DMS114 treated with DMSO at 0.1 percent for 48 hours (cell line): ENCODE measurements at regions not wholly inside any gene's neighbourhood (a gene's known extent, or its start where the extent isn't known, plus 50 kb on each side); places are given as distances from the start of the nearest gene placed in this dataset.

Experiments used
- DNase-seq: peaks from one replicate; lab custom pipeline; 2025; ENCODE audit not compliant: unreplicated experiment; lab: John Stamatoyannopoulos, UW

- no peak for DNase-seq
These were observed 188.3 kb downstream of the IRF8 start for GRCh38 chr16:86087011-86087895.

GRCh38 chr16:86087896-86088230 lies 188.9 kb downstream of the IRF8 start:
- no peak for DNase-seq

DNA sequence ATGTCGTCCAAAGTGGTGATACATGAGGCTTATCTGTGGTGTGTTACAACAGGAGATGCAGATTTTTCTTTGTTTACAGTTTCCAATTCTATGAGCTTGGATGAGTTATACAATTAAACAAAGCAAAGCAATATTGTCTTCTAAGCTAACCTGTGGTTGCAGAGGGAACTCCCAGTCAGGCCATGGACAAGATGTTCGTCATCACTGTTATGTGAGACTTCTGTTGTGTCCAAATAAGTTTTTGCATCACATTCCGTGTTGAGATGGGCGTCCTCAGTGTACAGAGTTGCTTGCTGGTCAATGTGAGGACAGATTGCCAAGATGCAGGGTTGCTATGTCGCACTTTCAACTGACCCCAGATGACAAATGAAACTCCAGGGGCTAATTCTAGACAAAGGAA lies 189.3 kb downstream of the IRF8 start:
- DNase-seq = no peak

DNA sequence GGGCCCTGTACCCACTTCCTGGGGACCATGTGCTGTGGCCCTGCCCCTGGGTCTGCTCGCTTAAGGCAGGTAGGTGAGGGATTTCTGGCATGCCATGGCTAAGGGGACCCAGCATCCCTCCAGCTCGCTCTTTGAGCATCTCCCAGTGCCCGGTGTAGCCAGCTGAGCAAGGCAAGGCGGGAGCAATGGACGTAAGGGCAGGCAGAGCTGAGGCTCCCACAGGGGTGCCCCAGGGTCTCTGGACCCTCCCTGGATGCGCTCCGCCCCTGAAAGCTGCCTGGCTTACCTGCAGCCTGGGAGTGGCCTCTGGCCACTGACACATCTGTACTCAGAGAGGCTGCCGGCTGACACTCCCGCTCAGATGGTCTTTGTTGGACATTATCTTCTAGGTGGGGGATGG lies 189.9 kb downstream of the IRF8 start:
- no peak for DNase-seq

- no peak for DNase-seq
These were observed 190.5 kb downstream of the IRF8 start for GRCh38 chr16:86089334-86089900.

GRCh38 chr16:86089991-86090390 lies 191.0 kb downstream of the IRF8 start:
- no peak for DNase-seq

DNA sequence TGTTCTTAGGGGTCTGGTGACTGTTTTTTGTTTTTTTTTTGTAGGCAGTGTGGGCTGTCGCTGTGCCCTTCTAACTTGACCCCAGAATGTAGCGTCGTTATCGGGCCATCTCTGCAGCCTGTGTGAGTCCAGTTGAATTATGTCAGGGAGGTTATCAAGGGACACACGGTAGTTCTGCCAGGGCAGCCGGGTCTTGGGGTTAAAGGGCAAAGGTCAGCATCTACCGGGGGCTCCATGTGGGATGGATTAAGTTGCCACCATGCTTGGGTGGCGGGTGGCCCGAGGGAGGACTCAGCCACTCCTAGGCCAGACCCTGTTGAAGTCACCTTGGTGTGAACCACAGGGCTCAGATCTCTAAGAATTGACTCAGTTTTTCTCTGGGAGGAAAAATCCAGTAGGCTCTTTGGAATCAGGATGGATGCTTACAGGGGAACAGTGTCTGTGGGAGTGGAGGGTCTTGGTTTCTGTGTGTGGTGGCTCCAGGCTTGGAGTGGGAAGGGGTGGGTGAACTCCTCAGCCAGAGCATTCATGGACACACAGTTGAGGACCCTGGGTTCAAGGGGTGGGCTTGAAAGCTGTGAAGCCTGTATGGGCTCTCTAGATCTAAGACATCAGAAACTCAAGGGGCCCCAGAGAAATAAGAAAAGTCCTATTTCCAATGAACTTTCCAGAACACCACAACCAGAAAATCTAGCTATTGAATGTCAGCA lies 191.7 kb downstream of the IRF8 start:
- no peak for DNase-seq

GRCh38 chr16:86091976-86092375 lies 193.0 kb downstream of the IRF8 start:
- no peak for DNase-seq

- DNase-seq = no peak
These were observed 193.9 kb downstream of the IRF8 start for GRCh38 chr16:86092586-86093480.

DNA sequence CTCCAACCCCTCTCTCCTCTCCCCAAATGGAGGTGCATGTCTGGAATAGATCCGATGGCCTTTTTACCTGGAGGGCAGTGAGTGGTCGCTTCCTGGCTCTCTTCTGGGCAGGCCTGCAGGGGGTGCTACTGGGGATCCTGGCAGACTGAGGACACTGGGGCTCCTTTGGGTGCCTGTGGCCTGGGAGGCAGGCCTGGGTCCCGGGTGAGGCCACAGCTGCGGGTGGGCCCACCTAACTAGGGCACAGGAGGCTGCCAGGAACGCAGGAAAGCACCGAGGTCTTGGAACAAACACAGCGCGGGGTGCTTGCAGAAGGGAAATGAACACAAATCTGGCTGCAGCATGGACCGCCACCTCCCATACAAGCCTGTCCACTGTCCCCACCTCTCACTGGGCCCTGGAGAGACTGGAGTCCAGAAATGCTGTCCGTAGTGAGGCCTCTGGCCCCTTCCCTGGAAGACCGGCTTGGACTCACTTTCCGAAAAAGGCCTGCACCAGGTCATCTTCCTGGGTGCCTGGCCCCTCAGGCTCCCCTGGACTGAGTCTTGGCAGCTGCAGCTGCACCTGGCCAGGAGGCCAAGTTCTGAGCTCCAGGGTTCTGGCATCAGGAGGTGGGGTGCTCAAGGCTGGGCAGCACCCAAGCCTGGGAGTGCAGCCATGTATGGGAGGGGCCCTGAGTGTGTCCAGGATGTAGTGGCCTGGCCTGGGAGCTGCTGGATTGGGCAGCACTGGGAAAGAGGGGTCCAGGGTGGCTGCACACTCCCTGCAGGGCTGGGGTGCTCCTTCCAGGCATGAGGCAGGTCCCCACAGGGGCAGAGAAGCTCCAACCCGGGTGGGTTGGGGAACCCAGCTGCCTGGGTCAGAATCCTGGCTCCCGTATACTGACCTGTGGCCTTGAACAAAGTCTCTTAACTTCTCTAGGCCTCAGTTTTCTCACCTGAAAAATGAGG lies 195.1 kb downstream of the IRF8 start:
- DNase-seq = no peak

GRCh38 chr16:86095131-86095752 lies 196.3 kb downstream of the IRF8 start:
- DNase-seq = no peak

DNA sequence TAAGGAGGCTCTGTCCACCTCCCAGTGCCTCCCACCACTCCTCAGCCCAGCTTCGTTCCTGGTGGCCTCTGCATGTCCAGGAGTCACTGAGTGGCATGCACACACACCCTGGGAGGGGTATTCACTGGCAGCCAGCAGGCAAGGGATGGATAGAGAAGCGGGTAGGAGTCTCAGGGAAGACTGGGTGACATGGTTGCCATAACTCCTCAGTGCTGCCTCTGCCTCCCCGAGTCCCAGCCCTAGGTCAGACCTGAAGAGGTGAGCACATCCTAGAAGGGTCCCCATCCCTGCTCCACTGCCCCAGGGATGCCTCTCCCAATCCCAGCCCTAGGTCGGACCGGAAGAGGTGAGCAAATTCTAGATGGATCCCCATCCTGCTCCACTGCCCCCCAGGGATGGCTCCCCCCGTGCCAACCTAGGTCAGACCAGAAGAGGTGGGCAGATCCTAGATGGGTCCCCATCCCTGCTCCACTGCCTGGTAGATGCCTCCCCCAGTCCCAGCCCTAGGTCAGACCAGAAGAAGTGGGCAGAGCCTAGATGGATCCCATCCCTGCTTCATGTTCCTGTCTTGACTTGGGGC lies 197.0 kb downstream of the IRF8 start:
- no peak for DNase-seq

GRCh38 chr16:86096850-86097249 lies 197.9 kb downstream of the IRF8 start:
- DNase-seq = no peak

DNA sequence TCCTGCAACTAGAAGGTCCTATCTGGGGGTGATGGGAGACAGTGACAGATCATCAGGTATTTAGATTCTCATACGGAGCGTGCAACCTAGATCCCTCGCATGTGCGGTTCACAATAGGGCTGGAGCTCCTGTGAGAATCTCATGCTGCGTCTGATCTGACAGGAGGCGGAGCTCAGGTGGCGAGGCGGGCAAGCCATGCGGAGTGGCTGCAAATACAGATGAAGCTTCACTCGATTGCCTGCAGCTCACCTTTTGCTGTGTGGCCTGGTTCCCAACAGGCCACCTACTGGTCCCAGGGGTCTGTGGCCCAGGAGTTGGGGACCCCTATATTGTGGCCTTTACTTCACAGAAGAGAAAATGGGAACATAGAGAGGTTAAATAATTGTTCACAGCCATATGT lies 200.4 kb downstream of the IRF8 start:
- no peak for DNase-seq

DNA sequence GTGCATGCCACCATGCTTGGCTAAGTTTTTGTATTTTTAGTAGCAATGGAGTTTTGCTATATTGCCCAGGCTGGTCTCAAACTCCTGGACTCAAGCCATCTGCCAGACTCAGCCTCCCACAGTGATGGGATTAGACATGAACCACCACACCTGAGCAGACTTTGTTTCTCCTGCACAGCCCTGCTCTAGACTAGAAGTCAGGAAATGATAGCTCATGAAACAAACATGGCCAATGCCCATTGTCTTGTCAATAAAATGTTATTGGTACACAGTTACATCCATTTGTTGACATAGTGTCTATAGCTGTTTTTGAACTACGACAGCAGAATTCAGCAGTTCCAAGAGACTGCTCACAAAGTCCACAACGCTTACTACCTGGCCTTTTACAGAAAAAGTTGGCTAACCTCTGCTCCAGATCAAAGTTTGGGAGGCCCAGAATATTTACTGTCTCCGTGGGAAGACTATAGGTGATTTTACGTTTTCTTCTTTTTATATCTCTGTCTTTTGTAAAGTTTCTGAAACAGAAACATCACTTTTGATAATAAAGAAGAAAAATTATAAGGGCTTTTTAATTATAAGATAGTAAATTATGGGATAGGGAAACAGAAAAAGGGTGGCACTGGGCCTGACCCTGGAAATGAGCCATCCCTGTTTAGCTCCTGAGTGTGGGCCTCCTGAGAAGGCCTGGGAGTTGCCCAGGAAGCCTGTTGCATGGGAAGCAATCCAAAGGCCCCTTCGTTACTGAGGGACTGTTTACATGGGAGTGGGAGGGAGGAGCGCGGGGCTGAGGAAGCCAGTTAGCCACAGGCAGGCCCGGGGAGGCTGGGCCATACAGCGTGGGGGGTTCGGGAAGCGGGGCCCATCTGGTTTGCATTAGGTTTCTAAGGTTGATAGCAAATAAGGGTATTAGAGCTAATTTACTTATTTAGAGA lies 201.5 kb downstream of the IRF8 start:
- DNase-seq = no peak

GRCh38 chr16:86101137-86101896 lies 202.4 kb downstream of the IRF8 start:
- no peak for DNase-seq

DNA sequence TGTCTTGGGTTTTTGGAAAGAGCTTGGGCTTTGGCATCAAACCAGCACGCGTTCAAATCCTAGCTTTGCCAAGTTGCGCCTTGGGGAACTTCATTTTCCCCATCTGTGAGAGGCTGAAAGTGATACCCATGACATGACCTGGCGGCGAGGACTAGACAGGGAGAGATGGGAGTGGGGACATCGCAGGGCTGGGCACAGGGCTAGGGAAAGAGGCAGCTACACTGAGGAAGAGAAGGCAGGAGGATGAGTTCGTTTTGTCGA lies 202.9 kb downstream of the IRF8 start:
- DNase-seq = no peak

DNA sequence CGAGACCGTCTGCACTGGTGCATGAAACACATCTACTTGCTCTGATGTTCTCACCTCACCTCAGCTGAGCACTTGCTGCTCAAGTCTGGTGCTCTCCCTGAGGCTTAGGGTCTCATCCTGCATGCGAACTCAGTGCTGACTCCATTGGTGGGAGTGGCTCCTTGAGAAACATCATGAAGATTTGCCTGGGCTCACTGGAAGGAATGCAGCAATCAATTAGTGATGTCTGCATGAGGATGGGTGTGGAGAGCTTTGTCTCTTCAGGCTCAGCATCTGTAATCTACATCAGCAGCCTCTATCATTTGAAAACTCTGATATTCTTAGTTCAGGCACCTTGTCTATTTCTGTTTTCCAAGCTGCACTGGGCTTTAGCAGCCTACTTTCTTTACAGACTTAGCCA lies 204.4 kb downstream of the IRF8 start:
- DNase-seq = no peak
